ENCODE measurements at regions not wholly inside any gene's neighbourhood (a gene's known extent, or its start where the extent isn't known, plus 50 kb on each side); places are given as distances from the start of the nearest gene placed in this dataset.
A peak's percentile ranks its signal among the peaks of the same experiment; 100 is the strongest.

GRCh38 chr9:79215821-79216220, 355.9 kb upstream of the TLE4 start:
- DNase-seq: peak; percentile 46
- H3K27ac ChIP-seq: no peak overlapping the region
- no peak overlapping the region for H3K4me3 ChIP-seq
- in situ Hi-C loops (cut with MboI): no loop called here
- no peak for TF ChIP-seq EZH2phosphoT487 (IDR thresholded peaks at IDR 0.05; ENCODE audit: insufficient read depth, low read depth)
- no peak for TF ChIP-seq EZH2 (IDR thresholded peaks at IDR 0.05; ENCODE audit: insufficient read depth, poor library complexity, severe bottlenecking)
- H3K4me2 ChIP-seq (ENCODE audit: unreplicated experiment): no peak overlapping the region
- no peaks in the 10 kb centered on the region for H3K36me3 ChIP-seq (ENCODE audit: low read depth)
- no peak overlapping the region for H3K9ac ChIP-seq
- no peaks in the 10 kb centered on the region for H3K9me3 ChIP-seq (ENCODE audit: low read depth)
- H3K79me2 ChIP-seq (ENCODE audit: insufficient read depth): no peaks in the 10 kb centered on the region
- H3K4me1 ChIP-seq (ENCODE audit: insufficient read depth): peaks cover 22% of the 10 kb centered on the region
- peak overlapping the region; percentile 66 for H2AFZ ChIP-seq
- peaks cover 31% of the 10 kb centered on the region for H3F3A ChIP-seq (ENCODE audit: insufficient read depth)
- no peaks in the 10 kb centered on the region for H4K20me1 ChIP-seq (ENCODE audit: insufficient read depth)
- H3K27me3 ChIP-seq (replicated peaks; ENCODE audit: insufficient read depth): no peaks in the 10 kb centered on the region
- H3K9me2 ChIP-seq (ENCODE audit: insufficient read depth): no peaks in the 10 kb centered on the region
- 15 to 24% methylated on average over 4 of the region's 4 CpGs for WGBS, 2 experiments (ENCODE audit: low coverage in 1 of 2, low lambda C conversion rate in 2 of 2, missing lambda C conversion rate in 2 of 2)

- DNase-seq: no peak
- TF ChIP-seq EZH2phosphoT487 (IDR thresholded peaks at IDR 0.05; ENCODE audit: insufficient read depth, low read depth) (no peak), EZH2 (IDR thresholded peaks at IDR 0.05; ENCODE audit: insufficient read depth, poor library complexity, severe bottlenecking) (no peak)
- H3K4me1 ChIP-seq (ENCODE audit: insufficient read depth): peaks cover 43% of the 10 kb centered on the region
Observed at GRCh38 chr9:79220251-79220650, 351.5 kb upstream of the TLE4 start.

DNA sequence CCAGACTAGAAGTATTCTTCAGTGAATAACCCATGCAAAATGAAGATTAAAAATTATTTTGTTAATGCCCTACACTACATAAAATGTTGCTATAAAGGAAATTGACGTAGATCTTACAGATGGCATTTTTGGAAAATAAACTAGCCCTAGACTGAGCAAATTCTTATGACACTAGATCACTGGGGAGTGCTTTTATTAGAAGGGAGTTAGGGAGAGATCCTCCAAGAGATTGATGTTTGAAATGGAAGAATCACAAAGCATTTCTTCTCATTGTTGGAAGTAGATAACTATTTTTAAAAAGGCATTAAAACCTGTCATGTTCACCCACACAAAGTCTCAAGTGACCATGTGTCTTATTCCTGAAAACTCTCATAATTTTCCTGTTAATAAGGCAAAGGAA, 351.1 kb upstream of the TLE4 start:
- DNase-seq: peak; percentile 78
- Histone ChIP-seq H2AFZ (no peak overlapping the region), H3K4me1 (ENCODE audit: insufficient read depth) (peaks cover 43% of the 10 kb centered on the region), H3K9ac (peak overlapping the region; percentile 69), H3K9me2 (ENCODE audit: insufficient read depth) (no peaks in the 10 kb centered on the region), H3K27me3 (replicated peaks; ENCODE audit: insufficient read depth) (no peaks in the 10 kb centered on the region), H4K20me1 (ENCODE audit: insufficient read depth) (no peaks in the 10 kb centered on the region), H3K27ac (peak overlapping the region; percentile 95), H3K36me3 (ENCODE audit: low read depth) (no peaks in the 10 kb centered on the region), H3K9me3 (ENCODE audit: low read depth) (no peaks in the 10 kb centered on the region), H3F3A (ENCODE audit: insufficient read depth) (peaks cover 43% of the 10 kb centered on the region), H3K4me3 (peak overlapping the region; percentile 43), H3K79me2 (ENCODE audit: insufficient read depth) (no peaks in the 10 kb centered on the region), H3K4me2 (ENCODE audit: unreplicated experiment) (peak overlapping the region; percentile 74)
- WGBS, 2 experiments (ENCODE audit: low coverage in 1 of 2, low lambda C conversion rate in 2 of 2, missing lambda C conversion rate in 2 of 2): 0% methylated on average over 1 of the region's 1 CpG
- in situ Hi-C loops (cut with MboI): no loop called here
- TF ChIP-seq EZH2 (IDR thresholded peaks at IDR 0.05; ENCODE audit: insufficient read depth, poor library complexity, severe bottlenecking) (no peak), EZH2phosphoT487 (IDR thresholded peaks at IDR 0.05; ENCODE audit: insufficient read depth, low read depth) (no peak)

More at GRCh38 chr9:79220251-79220650, 351.5 kb upstream of the TLE4 start:
- H3K27ac ChIP-seq: peak overlapping the region; percentile 95
- no peaks in the 10 kb centered on the region for H3K36me3 ChIP-seq (ENCODE audit: low read depth)
- no peaks in the 10 kb centered on the region for H3K79me2 ChIP-seq (ENCODE audit: insufficient read depth)
- no peak overlapping the region for H2AFZ ChIP-seq
- 3 to 9% methylated on average over 1 of the region's 1 CpG for WGBS, 2 experiments (ENCODE audit: low coverage in 1 of 2, low lambda C conversion rate in 2 of 2, missing lambda C conversion rate in 2 of 2)
- H3K9me3 ChIP-seq (ENCODE audit: low read depth): no peaks in the 10 kb centered on the region
- peak overlapping the region; percentile 43 for H3K4me3 ChIP-seq
- peaks cover 42% of the 10 kb centered on the region for H3F3A ChIP-seq (ENCODE audit: insufficient read depth)
- in situ Hi-C loops (cut with MboI): no loop called here
- H4K20me1 ChIP-seq (ENCODE audit: insufficient read depth): no peaks in the 10 kb centered on the region
- no peaks in the 10 kb centered on the region for H3K27me3 ChIP-seq (replicated peaks; ENCODE audit: insufficient read depth)
- peak overlapping the region; percentile 74 for H3K4me2 ChIP-seq (ENCODE audit: unreplicated experiment)
- peak overlapping the region; percentile 69 for H3K9ac ChIP-seq
- no peaks in the 10 kb centered on the region for H3K9me2 ChIP-seq (ENCODE audit: insufficient read depth)

- H3K4me3 ChIP-seq: peak overlapping the region; percentile 43
- TF ChIP-seq EZH2phosphoT487 (IDR thresholded peaks at IDR 0.05; ENCODE audit: insufficient read depth, low read depth) (no peak), EZH2 (IDR thresholded peaks at IDR 0.05; ENCODE audit: insufficient read depth, poor library complexity, severe bottlenecking) (no peak)
- H3F3A ChIP-seq (ENCODE audit: insufficient read depth): peaks cover 43% of the 10 kb centered on the region
- no peaks in the 10 kb centered on the region for H3K9me3 ChIP-seq (ENCODE audit: low read depth)
- H3K9ac ChIP-seq: peak overlapping the region; percentile 69
- no peaks in the 10 kb centered on the region for H3K27me3 ChIP-seq (replicated peaks; ENCODE audit: insufficient read depth)
- peaks cover 43% of the 10 kb centered on the region for H3K4me1 ChIP-seq (ENCODE audit: insufficient read depth)
- peak overlapping the region; percentile 95 for H3K27ac ChIP-seq
- H3K36me3 ChIP-seq (ENCODE audit: low read depth): no peaks in the 10 kb centered on the region
- H4K20me1 ChIP-seq (ENCODE audit: insufficient read depth): no peaks in the 10 kb centered on the region
- peak; percentile 99 for DNase-seq
- in situ Hi-C loops (cut with MboI): no loop called here
- no peaks in the 10 kb centered on the region for H3K9me2 ChIP-seq (ENCODE audit: insufficient read depth)
- peak overlapping the region; percentile 74 for H3K4me2 ChIP-seq (ENCODE audit: unreplicated experiment)
- WGBS, 2 experiments (ENCODE audit: low coverage in 1 of 2, low lambda C conversion rate in 2 of 2, missing lambda C conversion rate in 2 of 2): 0% methylated on average over 1 of the region's 1 CpG
- H3K79me2 ChIP-seq (ENCODE audit: insufficient read depth): no peaks in the 10 kb centered on the region
- no peak overlapping the region for H2AFZ ChIP-seq
Observed at GRCh38 chr9:79221084-79221483, 350.7 kb upstream of the TLE4 start.

DNA sequence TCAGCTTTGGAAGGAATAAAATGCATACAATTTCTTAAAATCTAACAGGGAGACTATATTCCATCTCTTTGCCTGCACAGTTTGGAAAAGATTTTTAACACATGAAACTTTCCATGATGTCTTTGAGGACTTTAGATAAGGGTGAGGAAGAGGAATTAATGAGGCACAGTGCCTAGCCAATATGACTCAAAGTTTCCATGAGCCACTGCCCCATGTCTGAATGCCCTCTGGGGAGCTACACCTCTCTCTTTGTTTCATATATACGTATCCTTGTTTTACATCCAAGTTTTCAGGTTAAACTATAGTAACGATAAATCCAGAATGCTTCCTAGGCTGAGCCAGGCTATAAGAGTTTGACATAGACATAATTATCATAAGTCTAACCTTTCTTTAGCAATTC, 349.3 kb upstream of the TLE4 start:
- H3K79me2 ChIP-seq (ENCODE audit: insufficient read depth): no peaks in the 10 kb centered on the region
- no peak overlapping the region for H2AFZ ChIP-seq
- H3K27me3 ChIP-seq (replicated peaks; ENCODE audit: insufficient read depth): no peaks in the 10 kb centered on the region
- H4K20me1 ChIP-seq (ENCODE audit: insufficient read depth): no peaks in the 10 kb centered on the region
- DNase-seq: peak; percentile 45
- H3F3A ChIP-seq (ENCODE audit: insufficient read depth): peaks cover 43% of the 10 kb centered on the region
- in situ Hi-C loops (cut with MboI): no loop called here
- H3K4me1 ChIP-seq (ENCODE audit: insufficient read depth): peaks cover 43% of the 10 kb centered on the region
- H3K4me2 ChIP-seq (ENCODE audit: unreplicated experiment): no peak overlapping the region
- no peaks in the 10 kb centered on the region for H3K36me3 ChIP-seq (ENCODE audit: low read depth)
- WGBS, 2 experiments (ENCODE audit: low coverage in 1 of 2, low lambda C conversion rate in 2 of 2, missing lambda C conversion rate in 2 of 2): 92 to 97% methylated on average over 2 of the region's 2 CpGs
- H3K4me3 ChIP-seq: no peak overlapping the region
- H3K27ac ChIP-seq: peak overlapping the region; percentile 95; the same call in 1 of the 2 replicates
- TF ChIP-seq EZH2 (IDR thresholded peaks at IDR 0.05; ENCODE audit: insufficient read depth, poor library complexity, severe bottlenecking): no peak
- TF ChIP-seq EZH2phosphoT487 (IDR thresholded peaks at IDR 0.05; ENCODE audit: insufficient read depth, low read depth): no peak
- H3K9me2 ChIP-seq (ENCODE audit: insufficient read depth): no peaks in the 10 kb centered on the region
- H3K9ac ChIP-seq: no peak overlapping the region
- H3K9me3 ChIP-seq (ENCODE audit: low read depth): no peaks in the 10 kb centered on the region

Data from GM23248 (cell line).